ENCODE measurements at regions not wholly inside any gene's neighbourhood (a gene's known extent, or its start where the extent isn't known, plus 50 kb on each side); places are given as distances from the start of the nearest gene placed in this dataset.

DNA sequence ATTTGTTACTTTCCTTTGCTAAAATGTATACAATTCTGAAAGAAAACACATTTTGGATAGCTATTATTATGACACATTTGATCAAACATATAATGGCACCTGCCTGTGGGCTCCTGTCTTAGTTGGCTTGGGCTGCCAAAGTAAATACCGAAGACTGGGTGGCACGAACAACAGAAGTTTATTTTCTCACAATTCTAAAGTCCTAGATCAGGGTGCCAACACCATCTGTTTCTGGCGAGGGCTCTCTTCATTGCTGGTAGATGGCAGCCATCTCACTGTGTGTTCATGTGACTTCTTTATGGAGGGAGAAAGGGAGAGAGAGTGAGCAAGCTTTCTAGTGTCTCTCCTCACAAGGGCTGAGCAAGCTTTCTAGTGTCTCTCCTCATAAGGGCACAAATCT lies 195.8 kb upstream of the FAM3C start:
- TF ChIP-seq EZH2phosphoT487 (IDR thresholded peaks at IDR 0.05; ENCODE audit: borderline replicate concordance): no peak
- TF ChIP-seq, protein P1, sequence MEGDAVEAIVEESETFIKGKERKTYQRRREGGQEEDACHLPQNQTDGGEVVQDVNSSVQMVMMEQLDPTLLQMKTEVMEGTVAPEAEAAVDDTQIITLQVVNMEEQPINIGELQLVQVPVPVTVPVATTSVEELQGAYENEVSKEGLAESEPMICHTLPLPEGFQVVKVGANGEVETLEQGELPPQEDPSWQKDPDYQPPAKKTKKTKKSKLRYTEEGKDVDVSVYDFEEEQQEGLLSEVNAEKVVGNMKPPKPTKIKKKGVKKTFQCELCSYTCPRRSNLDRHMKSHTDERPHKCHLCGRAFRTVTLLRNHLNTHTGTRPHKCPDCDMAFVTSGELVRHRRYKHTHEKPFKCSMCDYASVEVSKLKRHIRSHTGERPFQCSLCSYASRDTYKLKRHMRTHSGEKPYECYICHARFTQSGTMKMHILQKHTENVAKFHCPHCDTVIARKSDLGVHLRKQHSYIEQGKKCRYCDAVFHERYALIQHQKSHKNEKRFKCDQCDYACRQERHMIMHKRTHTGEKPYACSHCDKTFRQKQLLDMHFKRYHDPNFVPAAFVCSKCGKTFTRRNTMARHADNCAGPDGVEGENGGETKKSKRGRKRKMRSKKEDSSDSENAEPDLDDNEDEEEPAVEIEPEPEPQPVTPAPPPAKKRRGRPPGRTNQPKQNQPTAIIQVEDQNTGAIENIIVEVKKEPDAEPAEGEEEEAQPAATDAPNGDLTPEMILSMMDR (conservative IDR thresholded peaks at IDR 0.05; ENCODE audit: low read length): no peak

All from Loucy (cell line).